NCI-H748 (cell line): ENCODE measurements at regions not wholly inside any gene's neighbourhood (a gene's known extent, or its start where the extent isn't known, plus 50 kb on each side); places are given as distances from the start of the nearest gene placed in this dataset.
"Not testable (repeated sequence)": the region's sequence is repeated elsewhere in the genome, so short reads cannot be mapped to it uniquely, and the experiment has no call there.

Experiments
- DNase-seq: peaks from one replicate; lab custom pipeline; 2025; ENCODE audit not compliant: unreplicated experiment; lab: John Stamatoyannopoulos, UW

GRCh38 chr10:50688183-50688582 is 51.6 kb upstream of the ASAH2B start:
- not testable (repeated sequence) for DNase-seq

GRCh38 chr10:50684365-50684764 is 55.4 kb upstream of the ASAH2B start:
- peak; percentile 20 for DNase-seq

- DNase-seq = not testable (repeated sequence)
Measured at GRCh38 chr10:50683198-50683751, 56.5 kb upstream of the ASAH2B start.

GRCh38 chr10:50680606-50681005 is 56.9 kb upstream of the SGMS1 start:
- not testable (repeated sequence) for DNase-seq

GRCh38 chr10:50679149-50679548 is 55.4 kb upstream of the SGMS1 start:
- no peak for DNase-seq

GRCh38 chr10:50675555-50675954 is 51.8 kb upstream of the SGMS1 start:
- DNase-seq = not testable (repeated sequence)

- DNase-seq = no peak
Measured at GRCh38 chr10:50674469-50675254, 50.9 kb upstream of the SGMS1 start.
